ENCODE measurements at regions not wholly inside any gene's neighbourhood (a gene's known extent, or its start where the extent isn't known, plus 50 kb on each side); places are given as distances from the start of the nearest gene placed in this dataset.

DNA sequence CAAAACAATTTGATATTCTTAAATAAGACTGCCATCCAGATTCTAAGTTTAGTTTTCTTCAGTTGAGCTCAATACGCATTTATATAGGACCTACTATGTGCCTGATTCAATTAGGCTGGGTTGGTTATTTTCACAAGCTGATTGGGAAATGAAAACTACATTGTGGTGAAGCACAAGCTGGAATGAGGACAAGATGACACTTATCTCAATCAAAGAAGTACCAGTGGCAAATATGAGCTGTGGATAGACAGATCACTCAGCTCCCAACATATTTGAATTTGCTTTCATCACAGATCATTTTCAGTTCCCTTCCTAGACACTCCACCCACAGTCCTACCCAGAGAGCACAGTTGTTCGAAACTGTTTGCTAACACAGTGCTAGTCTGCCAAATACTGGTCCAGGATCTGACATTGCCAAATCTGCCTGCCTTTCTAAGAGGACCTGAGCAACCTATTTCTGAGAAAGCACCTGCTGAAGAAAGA lies 74.7 kb downstream of the LLPH start (continued):
- TF ChIP-seq, protein P1, sequence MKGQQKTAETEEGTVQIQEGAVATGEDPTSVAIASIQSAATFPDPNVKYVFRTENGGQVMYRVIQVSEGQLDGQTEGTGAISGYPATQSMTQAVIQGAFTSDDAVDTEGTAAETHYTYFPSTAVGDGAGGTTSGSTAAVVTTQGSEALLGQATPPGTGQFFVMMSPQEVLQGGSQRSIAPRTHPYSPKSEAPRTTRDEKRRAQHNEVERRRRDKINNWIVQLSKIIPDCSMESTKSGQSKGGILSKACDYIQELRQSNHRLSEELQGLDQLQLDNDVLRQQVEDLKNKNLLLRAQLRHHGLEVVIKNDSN (IDR thresholded peaks at IDR 0.05; ENCODE audit: borderline replicate concordance, extremely low read length, insufficient read depth, low read depth, low read length) = no peak
- TF ChIP-seq, protein P2, sequence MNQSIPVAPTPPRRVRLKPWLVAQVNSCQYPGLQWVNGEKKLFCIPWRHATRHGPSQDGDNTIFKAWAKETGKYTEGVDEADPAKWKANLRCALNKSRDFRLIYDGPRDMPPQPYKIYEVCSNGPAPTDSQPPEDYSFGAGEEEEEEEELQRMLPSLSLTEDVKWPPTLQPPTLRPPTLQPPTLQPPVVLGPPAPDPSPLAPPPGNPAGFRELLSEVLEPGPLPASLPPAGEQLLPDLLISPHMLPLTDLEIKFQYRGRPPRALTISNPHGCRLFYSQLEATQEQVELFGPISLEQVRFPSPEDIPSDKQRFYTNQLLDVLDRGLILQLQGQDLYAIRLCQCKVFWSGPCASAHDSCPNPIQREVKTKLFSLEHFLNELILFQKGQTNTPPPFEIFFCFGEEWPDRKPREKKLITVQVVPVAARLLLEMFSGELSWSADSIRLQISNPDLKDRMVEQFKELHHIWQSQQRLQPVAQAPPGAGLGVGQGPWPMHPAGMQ (IDR thresholded peaks at IDR 0.05; ENCODE audit: borderline replicate concordance) = no peak
- TF ChIP-seq NFIC (IDR thresholded peaks at IDR 0.05; ENCODE audit: low read depth, low read length) (peak; percentile 62; the same call in 1 of the 2 replicates), NBN (IDR thresholded peaks at IDR 0.05) (peak; percentile 89), POLR2AphosphoS5 (IDR thresholded peaks at IDR 0.05; ENCODE audit: low read length) (0 out of 2 replicates have a peak, but pooled peaks have one; percentile 49), EGR1 (IDR thresholded peaks at IDR 0.05; ENCODE audit: borderline replicate concordance in 1 of 2, low read depth in 2 of 2, low read length in 2 of 2) (no peak), ZBED1 (IDR thresholded peaks at IDR 0.05; ENCODE audit: borderline replicate concordance) (no peak), EP300 (IDR thresholded peaks at IDR 0.05; ENCODE audit: borderline replicate concordance in 1 of 2, control insufficient read depth in 1 of 2, low read depth in 2 of 2, low read length in 2 of 2) (peak; percentile 89 to 98; a peak in 3 of 4 replicates), CHD2 (IDR thresholded peaks at IDR 0.05; ENCODE audit: borderline replicate concordance, low read depth, low read length) (no peak), SREBF1 (IDR thresholded peaks at IDR 0.05; ENCODE audit: low read length) (no peak), ZNF217 (IDR thresholded peaks at IDR 0.05) (peak; percentile 94), ASH2L (IDR thresholded peaks at IDR 0.05; ENCODE audit: borderline replicate concordance, low read depth) (no peak), TAF1 (IDR thresholded peaks at IDR 0.05; ENCODE audit: borderline replicate concordance, low read depth, low read length) (no peak), WRNIP1 (IDR thresholded peaks at IDR 0.05; ENCODE audit: borderline replicate concordance, low read depth, low read length) (0 out of 2 replicates have a peak, but pooled peaks have one; percentile 43), MYB (IDR thresholded peaks at IDR 0.05; ENCODE audit: borderline replicate concordance, low read depth, low read length) (no peak), MTA2 (IDR thresholded peaks at IDR 0.05; ENCODE audit: low read depth) (peak; percentile 96), NR2C1 (IDR thresholded peaks at IDR 0.05) (no peak), HDAC2 (IDR thresholded peaks at IDR 0.05) (no peak), POLR2A (IDR thresholded peaks at IDR 0.05; ENCODE audit: low read depth, low read length) (no peak)
- TF ChIP-seq, protein P3, sequence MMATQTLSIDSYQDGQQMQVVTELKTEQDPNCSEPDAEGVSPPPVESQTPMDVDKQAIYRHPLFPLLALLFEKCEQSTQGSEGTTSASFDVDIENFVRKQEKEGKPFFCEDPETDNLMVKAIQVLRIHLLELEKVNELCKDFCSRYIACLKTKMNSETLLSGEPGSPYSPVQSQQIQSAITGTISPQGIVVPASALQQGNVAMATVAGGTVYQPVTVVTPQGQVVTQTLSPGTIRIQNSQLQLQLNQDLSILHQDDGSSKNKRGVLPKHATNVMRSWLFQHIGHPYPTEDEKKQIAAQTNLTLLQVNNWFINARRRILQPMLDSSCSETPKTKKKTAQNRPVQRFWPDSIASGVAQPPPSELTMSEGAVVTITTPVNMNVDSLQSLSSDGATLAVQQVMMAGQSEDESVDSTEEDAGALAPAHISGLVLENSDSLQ (IDR thresholded peaks at IDR 0.05) = peak; percentile 74
- TF ChIP-seq, protein P4, sequence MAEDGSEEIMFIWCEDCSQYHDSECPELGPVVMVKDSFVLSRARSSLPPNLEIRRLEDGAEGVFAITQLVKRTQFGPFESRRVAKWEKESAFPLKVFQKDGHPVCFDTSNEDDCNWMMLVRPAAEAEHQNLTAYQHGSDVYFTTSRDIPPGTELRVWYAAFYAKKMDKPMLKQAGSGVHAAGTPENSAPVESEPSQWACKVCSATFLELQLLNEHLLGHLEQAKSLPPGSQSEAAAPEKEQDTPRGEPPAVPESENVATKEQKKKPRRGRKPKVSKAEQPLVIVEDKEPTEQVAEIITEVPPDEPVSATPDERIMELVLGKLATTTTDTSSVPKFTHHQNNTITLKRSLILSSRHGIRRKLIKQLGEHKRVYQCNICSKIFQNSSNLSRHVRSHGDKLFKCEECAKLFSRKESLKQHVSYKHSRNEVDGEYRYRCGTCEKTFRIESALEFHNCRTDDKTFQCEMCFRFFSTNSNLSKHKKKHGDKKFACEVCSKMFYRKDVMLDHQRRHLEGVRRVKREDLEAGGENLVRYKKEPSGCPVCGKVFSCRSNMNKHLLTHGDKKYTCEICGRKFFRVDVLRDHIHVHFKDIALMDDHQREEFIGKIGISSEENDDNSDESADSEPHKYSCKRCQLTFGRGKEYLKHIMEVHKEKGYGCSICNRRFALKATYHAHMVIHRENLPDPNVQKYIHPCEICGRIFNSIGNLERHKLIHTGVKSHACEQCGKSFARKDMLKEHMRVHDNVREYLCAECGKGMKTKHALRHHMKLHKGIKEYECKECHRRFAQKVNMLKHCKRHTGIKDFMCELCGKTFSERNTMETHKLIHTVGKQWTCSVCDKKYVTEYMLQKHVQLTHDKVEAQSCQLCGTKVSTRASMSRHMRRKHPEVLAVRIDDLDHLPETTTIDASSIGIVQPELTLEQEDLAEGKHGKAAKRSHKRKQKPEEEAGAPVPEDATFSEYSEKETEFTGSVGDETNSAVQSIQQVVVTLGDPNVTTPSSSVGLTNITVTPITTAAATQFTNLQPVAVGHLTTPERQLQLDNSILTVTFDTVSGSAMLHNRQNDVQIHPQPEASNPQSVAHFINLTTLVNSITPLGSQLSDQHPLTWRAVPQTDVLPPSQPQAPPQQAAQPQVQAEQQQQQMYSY (CRISPR knock-in tag; IDR thresholded peaks at IDR 0.05) = no peak
- TF ChIP-seq, protein P5, sequence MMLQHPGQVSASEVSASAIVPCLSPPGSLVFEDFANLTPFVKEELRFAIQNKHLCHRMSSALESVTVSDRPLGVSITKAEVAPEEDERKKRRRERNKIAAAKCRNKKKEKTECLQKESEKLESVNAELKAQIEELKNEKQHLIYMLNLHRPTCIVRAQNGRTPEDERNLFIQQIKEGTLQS (IDR thresholded peaks at IDR 0.05; ENCODE audit: borderline replicate concordance, extremely low read depth, low read depth, low read length) = no peak
- TF ChIP-seq, protein P6, sequence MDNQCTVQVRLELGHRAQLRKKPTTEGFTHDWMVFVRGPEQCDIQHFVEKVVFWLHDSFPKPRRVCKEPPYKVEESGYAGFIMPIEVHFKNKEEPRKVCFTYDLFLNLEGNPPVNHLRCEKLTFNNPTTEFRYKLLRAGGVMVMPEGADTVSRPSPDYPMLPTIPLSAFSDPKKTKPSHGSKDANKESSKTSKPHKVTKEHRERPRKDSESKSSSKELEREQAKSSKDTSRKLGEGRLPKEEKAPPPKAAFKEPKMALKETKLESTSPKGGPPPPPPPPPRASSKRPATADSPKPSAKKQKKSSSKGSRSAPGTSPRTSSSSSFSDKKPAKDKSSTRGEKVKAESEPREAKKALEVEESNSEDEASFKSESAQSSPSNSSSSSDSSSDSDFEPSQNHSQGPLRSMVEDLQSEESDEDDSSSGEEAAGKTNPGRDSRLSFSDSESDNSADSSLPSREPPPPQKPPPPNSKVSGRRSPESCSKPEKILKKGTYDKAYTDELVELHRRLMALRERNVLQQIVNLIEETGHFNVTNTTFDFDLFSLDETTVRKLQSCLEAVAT (IDR thresholded peaks at IDR 0.05) = 0 out of 2 replicates have a peak, but pooled peaks have one; percentile 52
